NCI-H748 (cell line): ENCODE measurements at regions not wholly inside any gene's neighbourhood (a gene's known extent, or its start where the extent isn't known, plus 50 kb on each side); places are given as distances from the start of the nearest gene placed in this dataset.

ENCODE experiments used
- DNase-seq: peaks from one replicate; lab custom pipeline; 2025; ENCODE audit not compliant: unreplicated experiment; lab: John Stamatoyannopoulos, UW

GRCh38 chr13:108525827-108526226 lies 103.6 kb upstream of the MYO16 start:
- DNase-seq = no peak

- no peak for DNase-seq
Observed at GRCh38 chr13:108526286-108526685, 103.1 kb upstream of the MYO16 start.

- peak; percentile 11 for DNase-seq
Observed at GRCh38 chr13:108527844-108528243, 101.6 kb upstream of the MYO16 start.

GRCh38 chr13:108528303-108528702 lies 101.1 kb upstream of the MYO16 start:
- no peak for DNase-seq

GRCh38 chr13:108533842-108534241 lies 95.6 kb upstream of the MYO16 start:
- no peak for DNase-seq

GRCh38 chr13:108534728-108535127 lies 94.7 kb upstream of the MYO16 start:
- DNase-seq = no peak

GRCh38 chr13:108549934-108550333 lies 79.5 kb upstream of the MYO16 start:
- no peak for DNase-seq

GRCh38 chr13:108551674-108552073 lies 77.7 kb upstream of the MYO16 start:
- DNase-seq = no peak

- DNase-seq = no peak
Observed at GRCh38 chr13:108558489-108558888, 70.9 kb upstream of the MYO16 start.

- peak; percentile 75 for DNase-seq
Observed at GRCh38 chr13:108560093-108560492, 69.3 kb upstream of the MYO16 start.

GRCh38 chr13:108561149-108561548 lies 68.3 kb upstream of the MYO16 start:
- DNase-seq = peak; percentile 50

- no peak for DNase-seq
Observed at GRCh38 chr13:108566413-108567170, 62.8 kb upstream of the MYO16 start.

- DNase-seq = no peak
Observed at GRCh38 chr13:108572782-108573211, 56.6 kb upstream of the MYO16 start.

GRCh38 chr13:108573455-108573854 lies 56.0 kb upstream of the MYO16 start:
- DNase-seq = no peak

- no peak for DNase-seq
Observed at GRCh38 chr13:108574856-108575255, 54.6 kb upstream of the MYO16 start.

- DNase-seq = no peak
Observed at GRCh38 chr13:108575430-108575829, 54.0 kb upstream of the MYO16 start.
